ENCODE measurements at regions not wholly inside any gene's neighbourhood (a gene's known extent, or its start where the extent isn't known, plus 50 kb on each side); places are given as distances from the start of the nearest gene placed in this dataset.

GRCh38 chr6:9308284-9308683, 872.9 kb upstream of the SLC35B3 start:
- no CpG with 5 or more reads among the region's 4 CpGs for WGBS, 2 experiments (ENCODE audit: extremely low coverage in 2 of 2, insufficient read length in 1 of 2)
- CTCF ChIA-PET = no interaction called here
- TF ChIP-seq, protein P1, sequence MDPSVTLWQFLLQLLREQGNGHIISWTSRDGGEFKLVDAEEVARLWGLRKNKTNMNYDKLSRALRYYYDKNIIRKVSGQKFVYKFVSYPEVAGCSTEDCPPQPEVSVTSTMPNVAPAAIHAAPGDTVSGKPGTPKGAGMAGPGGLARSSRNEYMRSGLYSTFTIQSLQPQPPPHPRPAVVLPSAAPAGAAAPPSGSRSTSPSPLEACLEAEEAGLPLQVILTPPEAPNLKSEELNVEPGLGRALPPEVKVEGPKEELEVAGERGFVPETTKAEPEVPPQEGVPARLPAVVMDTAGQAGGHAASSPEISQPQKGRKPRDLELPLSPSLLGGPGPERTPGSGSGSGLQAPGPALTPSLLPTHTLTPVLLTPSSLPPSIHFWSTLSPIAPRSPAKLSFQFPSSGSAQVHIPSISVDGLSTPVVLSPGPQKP (IDR thresholded peaks at IDR 0.05; ENCODE audit: borderline replicate concordance, low read depth, low read length) = no peak
- no peak for TF ChIP-seq RFX5 (IDR thresholded peaks at IDR 0.05; ENCODE audit: low read depth, low read length)
- TF ChIP-seq NFE2L2 (IDR thresholded peaks at IDR 0.05; ENCODE audit: low read depth, low read length) = no peak
- no peak for TF ChIP-seq CTCF (conservative IDR thresholded peaks at IDR 0.05; ENCODE audit: low read depth, low read length)
- no peak for TF ChIP-seq USF2 (IDR thresholded peaks at IDR 0.05; ENCODE audit: low read depth, low read length)
- TF ChIP-seq CHD1 (IDR thresholded peaks at IDR 0.05; ENCODE audit: low read depth, low read length) = no peak
- no peak for TF ChIP-seq CEBPB (IDR thresholded peaks at IDR 0.05; ENCODE audit: low read depth, low read length)
- TF ChIP-seq BHLHE40 (IDR thresholded peaks at IDR 0.05; ENCODE audit: low read depth, low read length) = no peak
- TF ChIP-seq RAD21 (IDR thresholded peaks at IDR 0.05; ENCODE audit: low read length) = no peak
- TF ChIP-seq POLR2A (IDR thresholded peaks at IDR 0.05; ENCODE audit: low read depth, low read length) = no peak
- no peak for TF ChIP-seq MXI1 (IDR thresholded peaks at IDR 0.05; ENCODE audit: borderline replicate concordance, low read depth, low read length)
- no peak for TF ChIP-seq FOS (IDR thresholded peaks at IDR 0.05; ENCODE audit: low read depth, low read length)

More at GRCh38 chr6:9308284-9308683, 872.9 kb upstream of the SLC35B3 start:
- Histone ChIP-seq H4K20me1 (ENCODE audit: insufficient read depth, low read length) (no peaks in the 10 kb centered on the region), H4K5ac (ENCODE audit: low read depth, low read length) (no peak overlapping the region), H3K14ac (replicated peaks; ENCODE audit: low read depth, low read length) (no peak overlapping the region), H3K18ac (ENCODE audit: low read depth, low read length) (no peak overlapping the region), H3K23ac (ENCODE audit: low read depth, low read length) (no peak overlapping the region), H3K27me3 (ENCODE audit: control insufficient read depth, insufficient read depth, low read length) (no peaks in the 10 kb centered on the region), H3K27ac (ENCODE audit: insufficient read depth, low read length) (no peak overlapping the region), H2BK15ac (ENCODE audit: low read depth, low read length) (no peak overlapping the region), H3K9me1 (ENCODE audit: insufficient read depth, low read length) (no peaks in the 10 kb centered on the region), H2BK5ac (ENCODE audit: low read depth, low read length, poor library complexity, severe bottlenecking) (no peak overlapping the region), H2AK5ac (ENCODE audit: low read depth, low read length) (no peak overlapping the region), H2AK9ac (replicated peaks; ENCODE audit: low read depth, low read length, poor library complexity) (no peak overlapping the region), H3K56ac (ENCODE audit: extremely low read depth, insufficient read depth, low read length) (no peak overlapping the region), H2AFZ (replicated peaks; ENCODE audit: low read length, poor library complexity) (no peak overlapping the region), H3K4me3 (ENCODE audit: insufficient read depth, low read depth, low read length) (no peak overlapping the region), H3K4me1 (ENCODE audit: control insufficient read depth, insufficient read depth, low read length) (no peaks in the 10 kb centered on the region), H3K79me1 (ENCODE audit: low read depth in 1 of 2, low read length in 2 of 2) (no peaks in the 10 kb centered on the region), H2BK20ac (ENCODE audit: low read depth, low read length) (no peak overlapping the region), H4K8ac (ENCODE audit: low read depth in 2 of 2, low read length in 2 of 2) (no peak overlapping the region), H3K4ac (ENCODE audit: low read depth, low read length) (no peak overlapping the region), H4K91ac (ENCODE audit: insufficient read depth, low read depth, low read length) (no peak overlapping the region), H2BK120ac (ENCODE audit: low read depth, low read length) (no peak overlapping the region), H3K9ac (ENCODE audit: low read depth, low read length) (no peak overlapping the region), H3K9me3 (ENCODE audit: control insufficient read depth, insufficient read depth, low read length) (no peaks in the 10 kb centered on the region), H3K36me3 (ENCODE audit: control insufficient read depth, insufficient read depth, low read length) (no peaks in the 10 kb centered on the region), H3K4me2 (ENCODE audit: low read depth, low read length) (no peak overlapping the region)
- BruUV-seq (replicated peaks) = no TSS peak
- no peak for ATAC-seq (ENCODE audit: low read depth)
- dilution Hi-C loops (cut with HindIII; ENCODE audit: low sequenced_read_pairs, unreplicated experiment) (no loop called here), in situ Hi-C loops (cut with MboI; ENCODE audit: low sequenced_read_pairs) (no loop called here), intact Hi-C loops (cut with micrococcal nuclease) (no loop called here)
- POLR2A ChIA-PET (ENCODE audit: unreplicated experiment) = no interaction called here
- no peak for DNase-seq
